HG02885 (cell line): ENCODE measurements at regions not wholly inside any gene's neighbourhood (a gene's known extent, or its start where the extent isn't known, plus 50 kb on each side); places are given as distances from the start of the nearest gene placed in this dataset.

Experiments used
- ATAC-seq: cut with Tn5 transposase; IDR thresholded peaks from one replicate; pipeline ENCODE4 v1.9.1; 2021; ENCODE audit warnings: mild to moderate bottlenecking; ENCODE audit not compliant: unreplicated experiment, poor library complexity

GRCh38 chr6:121020656-121021055, 313.6 kb downstream of the TBC1D32 start:
- ATAC-seq = no peak

DNA sequence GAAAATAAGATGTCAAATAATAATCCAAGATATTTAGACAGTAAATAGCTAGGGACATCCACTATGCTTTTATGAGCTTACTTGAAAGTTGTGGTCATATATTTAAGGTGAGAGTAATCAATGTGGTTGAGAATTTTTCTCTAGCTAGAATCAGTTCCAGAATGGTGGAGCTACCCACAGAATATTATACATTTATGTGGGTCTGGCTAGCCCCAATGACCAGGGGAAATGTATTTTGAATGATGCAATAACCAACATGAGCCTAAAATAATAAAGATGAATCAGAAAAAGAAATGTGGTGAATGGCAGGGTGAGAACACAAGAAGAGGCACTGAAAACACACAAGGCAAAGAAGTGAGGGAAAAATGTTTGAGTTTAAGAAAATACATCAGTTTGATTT, 325.7 kb downstream of the TBC1D32 start:
- ATAC-seq = peak; percentile 86

GRCh38 chr6:121006024-121006423, 328.3 kb downstream of the TBC1D32 start:
- ATAC-seq = no peak

GRCh38 chr6:121000381-121000780, 333.9 kb downstream of the TBC1D32 start:
- ATAC-seq = peak; percentile 56

DNA sequence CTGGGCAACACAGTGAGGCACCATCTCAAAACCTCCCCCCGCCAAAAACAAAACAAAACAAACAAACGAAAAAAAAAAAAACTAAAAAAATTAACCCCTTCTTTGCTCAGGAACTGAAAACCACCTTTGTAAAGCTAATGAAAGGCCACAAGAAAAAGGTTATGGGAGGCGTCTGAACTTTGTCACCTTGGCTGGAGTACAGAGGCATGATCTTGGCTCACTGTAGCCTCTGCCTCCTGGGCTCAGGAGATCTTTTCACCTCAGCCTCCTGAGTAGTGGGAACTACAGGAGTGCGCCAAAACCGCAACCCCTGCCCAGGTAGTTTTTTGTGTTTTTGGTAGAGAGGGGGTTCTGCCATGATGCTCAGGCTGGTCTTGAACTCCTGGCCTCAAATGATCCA, 337.9 kb downstream of the TBC1D32 start:
- ATAC-seq = no peak

DNA sequence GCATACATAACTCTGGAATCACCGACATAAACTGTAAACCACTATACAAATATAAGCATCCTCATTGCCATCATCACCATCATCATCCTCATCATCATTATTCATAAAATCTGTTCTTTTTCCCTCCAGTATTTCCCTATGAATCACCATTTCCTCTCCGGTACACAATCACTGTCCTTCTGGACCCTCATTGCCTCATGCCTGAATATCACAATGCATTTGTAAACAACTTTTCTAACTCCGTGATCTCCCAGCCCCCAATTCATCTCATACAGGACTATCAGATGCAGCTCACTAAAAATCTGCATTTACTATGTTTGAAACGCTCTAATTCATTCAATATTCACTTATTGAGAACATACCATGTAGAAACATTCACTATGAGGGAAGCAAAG, 339.7 kb downstream of the TBC1D32 start:
- ATAC-seq = no peak

- ATAC-seq = no peak
Observed at GRCh38 chr6:120993929-120994572, 340.2 kb downstream of the TBC1D32 start.

DNA sequence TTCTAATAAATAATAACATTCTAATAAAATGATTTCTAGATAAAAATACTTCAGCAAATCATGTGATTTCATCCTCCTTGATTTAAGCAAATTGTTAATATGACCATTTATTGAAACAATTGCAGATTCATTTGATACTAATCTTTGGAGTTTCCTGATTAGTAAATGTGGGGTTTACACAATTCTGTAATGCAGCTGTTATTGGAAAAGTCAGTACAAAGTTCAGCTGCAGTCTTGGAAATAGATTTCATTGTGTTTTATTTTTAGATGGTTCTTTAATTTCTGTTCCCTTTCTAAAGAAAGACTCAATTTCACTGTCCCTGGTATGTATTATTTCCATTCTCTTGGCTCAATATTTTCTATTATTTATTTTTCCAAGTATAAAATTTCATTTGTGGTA, 342.0 kb downstream of the TBC1D32 start:
- ATAC-seq = no peak

DNA sequence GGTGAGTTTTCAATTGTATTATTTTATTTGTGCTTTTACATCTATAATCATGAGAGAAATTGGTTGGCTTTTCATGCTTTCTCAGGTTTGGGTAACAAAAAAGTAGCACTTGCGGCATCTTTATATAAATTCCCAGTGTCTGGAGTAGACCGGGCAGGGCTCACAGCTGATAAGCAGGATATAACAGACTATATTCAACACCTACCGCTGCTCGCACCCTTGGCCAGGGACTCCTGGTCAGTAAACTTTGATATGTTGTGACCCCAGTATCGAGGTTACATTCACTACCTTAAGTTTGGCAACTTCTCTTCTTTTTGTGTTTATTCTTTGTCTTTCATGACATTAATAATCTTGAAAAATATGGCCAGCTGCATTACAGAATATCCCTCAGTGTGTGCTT, 343.4 kb downstream of the TBC1D32 start:
- no peak for ATAC-seq

DNA sequence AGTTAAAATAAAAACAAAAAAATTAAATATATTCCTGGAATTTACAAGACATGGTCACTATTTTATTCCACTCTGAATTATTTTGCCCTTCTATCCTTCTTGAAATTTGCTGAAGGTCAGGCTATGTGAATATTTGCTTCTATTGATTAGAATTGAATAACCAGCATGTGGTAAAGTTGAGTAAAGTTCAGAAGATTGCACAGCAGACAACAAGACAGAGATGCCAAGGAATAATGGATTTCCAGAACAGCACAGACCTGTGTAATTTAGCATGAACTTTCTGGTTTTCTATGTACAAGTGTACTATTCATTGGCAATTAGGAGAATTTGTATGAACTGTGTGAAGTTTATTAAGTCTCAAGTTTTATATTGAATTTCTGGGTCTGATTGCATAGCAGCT, 352.4 kb downstream of the TBC1D32 start:
- no peak for ATAC-seq

DNA sequence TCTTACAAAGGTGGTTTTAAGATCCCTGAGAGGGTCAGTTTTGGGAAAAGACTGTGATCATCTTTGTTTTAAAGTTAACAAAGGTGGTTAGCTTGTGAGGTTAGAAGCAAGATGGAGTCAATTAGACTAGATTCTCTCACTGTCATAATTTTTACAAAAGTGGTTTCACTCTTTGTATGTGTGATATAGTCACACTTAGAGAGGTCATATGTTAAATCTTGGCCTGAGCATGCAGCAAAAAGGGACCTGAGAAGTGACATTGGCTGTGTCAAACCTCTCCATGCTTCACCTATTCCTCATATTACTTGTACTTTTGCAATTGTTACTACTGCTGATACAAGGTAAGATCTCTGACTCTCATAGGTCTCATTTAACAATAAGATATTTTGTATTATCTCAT, 368.0 kb downstream of the TBC1D32 start:
- no peak for ATAC-seq

GRCh38 chr6:120965814-120966213, 368.5 kb downstream of the TBC1D32 start:
- peak; percentile 51 for ATAC-seq

- peak; percentile 70 for ATAC-seq
Observed at GRCh38 chr6:120960761-120961160, 373.5 kb downstream of the TBC1D32 start.

DNA sequence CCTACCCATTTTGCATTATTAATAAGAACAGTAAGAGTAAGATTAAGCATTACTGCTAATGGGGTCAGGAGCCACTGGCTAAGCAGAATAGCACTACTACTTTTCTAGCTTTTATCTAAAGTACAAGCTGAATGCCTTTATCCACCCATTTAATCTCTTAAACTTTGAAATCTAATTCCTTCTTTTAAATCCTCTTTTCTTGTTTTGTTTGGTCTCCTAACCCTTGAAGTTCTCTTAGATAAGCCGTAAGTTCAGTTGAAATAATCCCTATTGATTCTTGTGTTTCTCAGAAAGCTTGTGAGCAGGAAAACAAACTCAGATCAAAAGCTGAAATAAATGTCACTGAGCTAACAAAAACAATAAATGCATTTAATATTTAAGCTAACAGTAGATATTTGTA, 380.2 kb downstream of the TBC1D32 start:
- ATAC-seq = no peak

DNA sequence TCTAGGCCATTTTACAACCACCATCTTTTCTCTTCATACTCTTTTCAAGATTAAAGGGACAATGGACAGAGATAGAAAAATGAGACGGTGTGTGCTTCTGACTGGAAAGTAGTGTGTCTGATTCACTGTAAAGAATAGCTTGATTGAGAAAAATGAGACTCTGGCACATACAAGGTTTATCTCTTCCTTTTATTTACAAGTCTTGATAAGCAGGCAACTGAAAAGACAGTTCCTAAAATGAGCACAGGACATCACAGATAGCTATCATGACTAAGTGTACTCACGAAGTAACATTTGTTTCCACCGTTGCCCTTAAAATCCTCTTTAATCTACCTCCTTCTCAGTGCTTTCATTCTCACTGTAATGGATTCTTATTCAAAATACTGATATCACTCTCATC, 383.0 kb downstream of the TBC1D32 start:
- no peak for ATAC-seq

DNA sequence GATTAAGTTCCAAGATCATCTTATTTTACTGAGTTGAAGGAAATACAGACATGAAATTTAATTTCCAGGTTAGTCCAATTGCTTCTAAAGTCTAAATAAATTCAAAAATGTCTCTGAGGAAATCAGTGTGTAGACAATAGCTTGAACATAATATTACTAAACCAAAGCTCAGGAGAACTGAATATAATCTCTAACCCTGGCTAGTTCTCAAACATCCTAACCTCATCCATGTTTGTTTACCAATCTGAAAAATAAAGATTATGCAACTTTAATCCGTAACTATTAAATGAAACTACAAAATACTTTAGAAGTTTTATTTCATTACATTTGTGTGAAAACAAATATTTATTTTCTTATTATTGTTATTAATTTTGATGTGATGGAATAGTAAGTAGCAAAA, 387.2 kb downstream of the TBC1D32 start:
- ATAC-seq = no peak

- peak; percentile 85 for ATAC-seq
Observed at GRCh38 chr6:120945905-120946594, 388.2 kb downstream of the TBC1D32 start.

- ATAC-seq = peak; percentile 97
Observed at GRCh38 chr6:120938876-120939472, 395.3 kb downstream of the TBC1D32 start.

GRCh38 chr6:120938164-120938875, 396.0 kb downstream of the TBC1D32 start:
- ATAC-seq = peak; percentile 43

DNA sequence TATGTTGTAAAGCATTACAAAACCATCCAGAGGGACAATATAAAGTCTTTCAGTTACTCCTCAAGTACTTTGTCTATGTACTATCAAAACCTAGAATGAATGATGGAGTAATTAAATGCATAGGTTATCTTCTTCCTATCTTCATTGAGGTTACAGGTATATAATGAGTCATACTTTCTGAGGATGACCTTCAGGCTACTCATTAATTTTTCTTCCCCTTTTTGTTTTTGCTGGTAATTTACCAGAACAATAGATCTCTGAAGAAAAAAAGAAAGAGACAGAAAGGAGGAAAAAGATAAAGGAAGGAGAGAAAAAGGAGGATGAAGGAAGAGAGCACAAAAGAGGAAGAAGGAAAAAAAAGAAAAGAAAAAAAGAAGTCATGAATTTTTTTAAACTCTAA, 398.4 kb downstream of the TBC1D32 start:
- ATAC-seq = peak; percentile 28

DNA sequence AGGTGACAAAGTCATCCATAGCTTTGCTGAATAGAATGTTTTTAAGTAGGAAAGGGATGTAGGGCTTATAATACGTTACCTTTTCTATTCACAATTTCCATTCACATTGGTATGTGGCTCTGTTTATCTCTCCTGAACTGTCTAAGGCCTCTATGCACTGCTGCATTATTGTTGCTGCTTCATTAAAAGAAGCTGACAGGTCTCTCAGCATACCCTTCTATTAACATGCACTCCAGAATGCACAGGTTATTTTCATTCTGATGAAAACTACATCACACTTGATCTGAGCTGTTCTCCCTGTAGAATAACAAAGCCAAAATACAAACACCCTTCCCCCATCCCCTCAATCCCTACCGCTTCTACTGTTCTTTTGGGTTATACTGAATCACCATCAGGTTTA, 399.3 kb downstream of the TBC1D32 start:
- ATAC-seq = no peak
